Vagina (tissue), 2 donors: ENCODE measurements at regions not wholly inside any gene's neighbourhood (a gene's known extent, or its start where the extent isn't known, plus 50 kb on each side); places are given as distances from the start of the nearest gene placed in this dataset.

Source experiments
- CTCF ChIP-seq, 3 experiments: fragments of 450-650 bp in 2 of 3; fragments of 200-600 bp in 1 of 3; sonication (generic) in 1 of 3; IDR thresholded peaks; one replicate each; pipeline ENCODE4 v1.5.1; 2017 to 2019; ENCODE audit warnings: antibody characterized with exemption in 3 of 3, mild to moderate bottlenecking in 2 of 3, moderate library complexity in 2 of 3
- POLR2A ChIP-seq, 2 donors: fragments of 450-650 bp; IDR thresholded peaks; one replicate each; pipeline ENCODE4 v1.6.1; 2017; ENCODE audit warnings: antibody characterized with exemption in 2 of 2, mild to moderate bottlenecking in 2 of 2, moderate library complexity in 2 of 2
- POLR2AphosphoS5 ChIP-seq, 2 donors: sonication (generic); formaldehyde crosslinking; IDR thresholded peaks; one replicate each; pipeline ENCODE4 v1.9.0; 2017; ENCODE audit warnings: antibody characterized with exemption in 2 of 2, mild to moderate bottlenecking in 2 of 2, low read depth in 1 of 2; ENCODE audit not compliant: insufficient read depth in 1 of 2

DNA sequence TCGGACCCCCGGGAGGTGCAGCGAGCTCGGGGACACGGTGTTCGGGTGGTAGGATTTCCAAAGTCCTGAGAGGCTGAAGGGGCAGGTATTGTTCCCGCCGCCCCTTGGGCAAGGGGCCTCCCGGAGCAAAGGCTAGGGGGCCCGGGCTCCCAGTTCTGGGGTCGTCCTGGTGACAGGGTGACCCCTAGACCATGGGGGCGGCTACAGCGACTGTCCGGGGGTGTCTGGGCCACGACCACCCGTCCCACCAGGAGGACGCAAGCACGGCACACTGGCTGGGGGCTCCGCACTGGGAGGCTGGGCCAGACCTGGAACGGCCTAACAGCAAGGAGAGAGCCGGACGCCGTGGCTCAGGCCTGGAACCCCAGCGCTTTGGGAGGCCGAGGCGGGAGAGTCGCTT lies 55.6 kb downstream of the PRR18 start:
- TF ChIP-seq CTCF (IDR thresholded peaks at IDR 0.05) (no peak), POLR2A (IDR thresholded peaks at IDR 0.05) (no peak), POLR2AphosphoS5 (IDR thresholded peaks at IDR 0.05; ENCODE audit: insufficient read depth in 1 of 2, low read depth in 1 of 2) (no peak)
